Right lobe of liver (tissue), 6 donors: ENCODE measurements at regions not wholly inside any gene's neighbourhood (a gene's known extent, or its start where the extent isn't known, plus 50 kb on each side); places are given as distances from the start of the nearest gene placed in this dataset.
A peak's percentile ranks its signal among the peaks of the same experiment; 100 is the strongest.

ENCODE experiments used
- ATAC-seq, 4 donors: fragments of 200-7000 bp; cut with Tn5 transposase; one replicate each; pipeline ENCODE4 v1.9.1; 2020; ENCODE audit warnings: mild to moderate bottlenecking in 4 of 4, moderate library complexity in 4 of 4
- DNase-seq, 3 donors: peaks; one replicate each; pipeline ENCODE4 v3.0.0-alpha.2; 2020
- H3K27ac ChIP-seq, 3 donors: fragments of 200-600 bp; one replicate each; pipeline ENCODE4 v1.8.0; 2022
- H3K27me3 ChIP-seq, 2 donors: fragments of 200-600 bp; one replicate each; pipeline ENCODE4 v1.8.0; 2022
- H3K36me3 ChIP-seq, 4 donors: fragments of 200-600 bp; sonication (generic) in 1 of 4; one replicate each; pipeline versions ENCODE4 v1.5.1 to v1.8.0; 2017 to 2022; ENCODE audit warnings: control low read depth in 1 of 4
- H3K4me1 ChIP-seq, 4 donors: fragments of 200-600 bp; sonication (generic) in 1 of 4; one replicate each; pipeline versions ENCODE4 v1.5.1 to v1.8.0; 2017 to 2022; ENCODE audit warnings: control low read depth in 1 of 4
- H3K4me3 ChIP-seq, 3 donors: fragments of 200-600 bp; one replicate each; pipeline ENCODE4 v1.8.0; 2022
- H3K9me3 ChIP-seq, 4 donors: fragments of 200-600 bp; sonication (generic) in 1 of 4; one replicate each; pipeline versions ENCODE4 v1.5.1 to v1.8.0; 2017 to 2022; ENCODE audit warnings: control low read depth in 1 of 4
- POLR2A ChIP-seq: fragments of 450-650 bp; IDR thresholded peaks from one replicate; pipeline ENCODE4 v1.6.1; 2017; ENCODE audit warnings: antibody characterized with exemption, mild to moderate bottlenecking
- WGBS: methylation state at CpG from one replicate; pipeline ENCODE4 v1.1.6; 2018; ENCODE audit warnings: low coverage, low lambda C conversion rate; ENCODE audit not compliant: insufficient coverage; ENCODE audit errors: missing lambda C conversion rate; 5-methylcytosine and 5-hydroxymethylcytosine counted together
- intact Hi-C, 2 donors: fragments of 100-400 bp; cut with DNase I; formaldehyde crosslinking; loops; one replicate each; pipeline versions ENCODE4 v1.11.2 to v1.14.1; 2022
- TF ChIP-seq, protein P1 (sequence below), 4 donors: fragments of 200-600 bp in 3 of 4; fragments of 450-650 bp in 1 of 4; IDR thresholded peaks; one replicate each; pipeline versions ENCODE4 v1.5.1 to v1.8.0; 2016 to 2022; ENCODE audit warnings: antibody characterized with exemption in 4 of 4, mild to moderate bottlenecking in 2 of 4
- donor health status: DM: no; HTN: yes; CAD: no.
- donor health status: DM: no; HTN: no; CAD: no.
- donor health status: DM: no; HTN: no; CAD: no.
- donor health status: DM: no; HTN: yes; CAD: no.
- donor health status: DM: no; HTN: yes; CAD: no.

DNA sequence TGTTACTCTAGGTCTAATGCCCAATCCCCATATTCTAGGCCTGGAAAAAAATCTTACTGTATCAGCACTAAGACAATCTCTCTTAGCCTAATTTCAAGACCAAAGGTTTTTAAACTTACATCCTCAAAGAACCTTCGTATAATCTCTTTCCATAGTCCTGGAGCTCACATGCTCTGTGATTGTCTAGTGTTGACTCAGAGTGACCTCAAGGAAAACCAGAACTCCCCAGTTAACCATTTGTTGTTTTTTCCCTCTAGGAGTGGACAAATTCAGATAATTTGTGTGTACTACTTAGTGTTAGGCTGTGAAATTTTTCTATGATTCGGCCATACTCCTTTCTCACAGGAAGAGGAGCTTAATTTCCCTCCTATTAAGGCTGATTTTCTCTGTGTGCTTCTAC, 536.1 kb downstream of the SLC4A3 start:
- DNase-seq (no peak), ATAC-seq (no peak)
- Histone ChIP-seq H3K27me3 (no peaks in the 10 kb centered on the region), H3K27ac (no peak overlapping the region), H3K9me3 (no peaks in the 10 kb centered on the region), H3K4me3 (no peak overlapping the region), H3K4me1 (no peaks in the 10 kb centered on the region), H3K36me3 (no peaks in the 10 kb centered on the region)
- intact Hi-C loops = no loop called here
- WGBS = 34% methylated on average over 2 of the region's 2 CpGs
- no peak for TF ChIP-seq POLR2A
- TF ChIP-seq, protein P1, sequence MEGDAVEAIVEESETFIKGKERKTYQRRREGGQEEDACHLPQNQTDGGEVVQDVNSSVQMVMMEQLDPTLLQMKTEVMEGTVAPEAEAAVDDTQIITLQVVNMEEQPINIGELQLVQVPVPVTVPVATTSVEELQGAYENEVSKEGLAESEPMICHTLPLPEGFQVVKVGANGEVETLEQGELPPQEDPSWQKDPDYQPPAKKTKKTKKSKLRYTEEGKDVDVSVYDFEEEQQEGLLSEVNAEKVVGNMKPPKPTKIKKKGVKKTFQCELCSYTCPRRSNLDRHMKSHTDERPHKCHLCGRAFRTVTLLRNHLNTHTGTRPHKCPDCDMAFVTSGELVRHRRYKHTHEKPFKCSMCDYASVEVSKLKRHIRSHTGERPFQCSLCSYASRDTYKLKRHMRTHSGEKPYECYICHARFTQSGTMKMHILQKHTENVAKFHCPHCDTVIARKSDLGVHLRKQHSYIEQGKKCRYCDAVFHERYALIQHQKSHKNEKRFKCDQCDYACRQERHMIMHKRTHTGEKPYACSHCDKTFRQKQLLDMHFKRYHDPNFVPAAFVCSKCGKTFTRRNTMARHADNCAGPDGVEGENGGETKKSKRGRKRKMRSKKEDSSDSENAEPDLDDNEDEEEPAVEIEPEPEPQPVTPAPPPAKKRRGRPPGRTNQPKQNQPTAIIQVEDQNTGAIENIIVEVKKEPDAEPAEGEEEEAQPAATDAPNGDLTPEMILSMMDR (IDR thresholded peaks at IDR 0.05) = no peak

DNA sequence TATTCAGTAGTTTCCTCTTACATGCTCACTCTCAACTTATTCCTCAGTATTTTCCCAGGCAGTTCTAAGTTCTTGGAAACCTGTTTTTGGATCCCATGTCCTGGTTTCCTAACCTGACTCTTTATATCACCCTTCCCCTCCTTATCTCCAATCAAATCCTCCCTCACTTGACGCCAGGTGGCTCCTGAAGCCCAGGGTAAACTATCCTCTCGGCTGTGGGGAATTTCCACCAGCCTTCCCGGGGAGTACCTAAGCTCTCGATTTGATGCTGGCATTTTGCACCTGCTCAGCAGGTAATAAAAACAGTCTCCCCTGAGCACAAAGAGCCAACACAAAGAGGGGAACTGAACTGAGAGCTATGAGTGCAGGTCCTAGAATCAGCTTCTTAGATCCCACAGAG, 538.0 kb downstream of the SLC4A3 start:
- TF ChIP-seq, protein P1 (IDR thresholded peaks at IDR 0.05) = peak; percentile 29 to 50 (median 40)
- TF ChIP-seq POLR2A = no peak
- DNase-seq = peak in 2 of 3 donors; percentile 26 to 51
- no peaks in the 10 kb centered on the region for H3K27me3 ChIP-seq
- no peaks in the 10 kb centered on the region for H3K4me1 ChIP-seq
- H3K9me3 ChIP-seq = no peaks in the 10 kb centered on the region
- WGBS = 14% methylated on average over 4 of the region's 4 CpGs
- intact Hi-C loops = no loop called here
- no peak overlapping the region for H3K27ac ChIP-seq
- ATAC-seq = peak; percentile 51 to 86 (median 76)
- H3K4me3 ChIP-seq = no peak overlapping the region
- H3K36me3 ChIP-seq = no peaks in the 10 kb centered on the region

DNA sequence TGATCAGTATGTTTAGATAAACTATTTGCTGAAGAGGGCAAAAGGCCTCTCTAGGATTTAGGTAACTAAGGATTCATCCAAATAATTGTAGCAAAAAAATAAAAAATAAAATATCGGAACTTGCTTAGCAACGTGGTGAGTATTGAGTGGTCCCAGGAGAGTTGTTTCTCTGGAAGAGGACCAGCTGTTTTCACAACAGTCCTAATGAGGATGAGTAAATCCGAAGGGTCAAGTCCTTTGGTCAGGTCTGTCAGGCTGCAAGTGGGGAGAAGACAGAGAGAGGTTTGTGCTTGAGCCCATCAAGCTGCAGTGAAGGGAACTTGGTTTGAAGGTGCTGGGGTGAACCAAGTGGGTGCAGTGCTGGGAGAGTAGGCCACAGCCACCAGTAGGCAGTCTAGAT, 539.2 kb downstream of the SLC4A3 start:
- TF ChIP-seq, protein P1 (IDR thresholded peaks at IDR 0.05) = no peak
- no peak for TF ChIP-seq POLR2A

DNA sequence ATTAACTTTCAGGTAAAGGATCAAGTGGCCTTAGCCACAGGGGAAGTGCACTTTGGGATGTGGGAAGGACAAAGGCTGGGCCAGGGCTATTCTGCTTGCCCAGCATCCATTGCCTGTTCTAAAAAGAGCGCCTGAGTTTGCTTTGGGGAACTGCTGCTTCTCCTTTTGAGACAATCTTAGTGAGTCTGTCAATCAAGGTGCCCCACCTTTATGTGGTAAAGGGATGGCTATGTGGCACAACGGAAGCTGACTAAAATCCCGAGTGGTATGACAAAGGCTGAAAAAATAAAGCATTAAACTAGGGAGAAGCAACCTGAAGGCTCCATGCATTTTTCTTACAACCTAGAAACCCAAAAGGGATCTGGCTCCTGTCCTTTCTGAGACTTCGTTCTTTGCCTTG, 540.5 kb downstream of the SLC4A3 start:
- ATAC-seq (no peak), DNase-seq (no peak)
- H3K4me3 ChIP-seq = no peak overlapping the region
- intact Hi-C loops = no loop called here
- H3K9me3 ChIP-seq = no peaks in the 10 kb centered on the region
- no peaks in the 10 kb centered on the region for H3K27me3 ChIP-seq
- no peak for TF ChIP-seq POLR2A
- TF ChIP-seq, protein P1 (IDR thresholded peaks at IDR 0.05) = no peak
- H3K4me1 ChIP-seq = no peaks in the 10 kb centered on the region
- H3K27ac ChIP-seq = no peak overlapping the region
- H3K36me3 ChIP-seq = no peaks in the 10 kb centered on the region
- WGBS = 90% methylated on average over 2 of the region's 4 CpGs

More for the DNA sequence above, 539.2 kb downstream of the SLC4A3 start:
- no peaks in the 10 kb centered on the region for H3K4me1 ChIP-seq
- no peak overlapping the region for H3K27ac ChIP-seq
- intact Hi-C loops = no loop called here
- no peak overlapping the region for H3K4me3 ChIP-seq
- no peak for DNase-seq
- no peak for ATAC-seq
- 20% methylated on average over 1 of the region's 3 CpGs for WGBS
- no peaks in the 10 kb centered on the region for H3K36me3 ChIP-seq
- no peaks in the 10 kb centered on the region for H3K9me3 ChIP-seq
- no peaks in the 10 kb centered on the region for H3K27me3 ChIP-seq
